CD14-positive monocyte (primary cell): ENCODE measurements at regions not wholly inside any gene's neighbourhood (a gene's known extent, or its start where the extent isn't known, plus 50 kb on each side); places are given as distances from the start of the nearest gene placed in this dataset.

Source experiments
- DNase-seq, 3 donors: peaks; one replicate each; pipeline ENCODE4 v3.0.0-alpha.2; 2011 to 2022
- H2AFZ ChIP-seq: 2 replicates; pipeline ENCODE4 v1.6.0; 2012; ENCODE audit warnings: mild to moderate bottlenecking, low read depth, low read length, inconsistent platforms; ENCODE audit not compliant: insufficient read depth, poor library complexity, severe bottlenecking
- H3K27ac ChIP-seq, 2 donors: 1 replicate in 1 of 2; 2 replicates in 1 of 2; pipeline ENCODE4 v1.5.1; 2012 to 2013; ENCODE audit warnings: low read length in 2 of 2, control low read depth in 1 of 2, inconsistent platforms in 1 of 2, low read depth in 1 of 2, mild to moderate bottlenecking in 1 of 2
- H3K27me3 ChIP-seq, 2 donors: one replicate each; pipeline versions ENCODE4 v1.6.0 to v1.6.1; 2011 to 2013; ENCODE audit warnings: low read length in 2 of 2; ENCODE audit not compliant: control insufficient read depth in 2 of 2, insufficient read depth in 2 of 2
- H3K36me3 ChIP-seq, 2 donors: replicated peaks in 1 of 2; 1 replicate in 1 of 2; 2 replicates in 1 of 2; pipeline versions ENCODE4 v1.5.1 to v1.6.1; 2012 to 2013; ENCODE audit warnings: low read length in 2 of 2, control low read depth in 1 of 2, inconsistent platforms in 1 of 2, mild to moderate bottlenecking in 1 of 2; ENCODE audit not compliant: insufficient read depth in 2 of 2, control insufficient read depth in 1 of 2
- H3K4me1 ChIP-seq, 2 donors: 1 replicate in 1 of 2; 2 replicates in 1 of 2; pipeline versions ENCODE4 v1.5.1 to v1.6.1; 2012 to 2013; ENCODE audit warnings: low read length in 2 of 2, control low read depth in 1 of 2, inconsistent platforms in 1 of 2, mild to moderate bottlenecking in 1 of 2, moderate library complexity in 1 of 2; ENCODE audit not compliant: insufficient read depth in 2 of 2, control insufficient read depth in 1 of 2
- H3K4me2 ChIP-seq: replicated peaks from 2 replicates; pipeline ENCODE3; 2012; ENCODE audit warnings: low read length, moderate library complexity, mild to moderate bottlenecking; ENCODE audit not compliant: poor library complexity, severe bottlenecking; ENCODE audit errors: extremely low read depth
- H3K4me3 ChIP-seq, 3 experiments: fragments of 200-600 bp in 1 of 3; sonication (generic) in 1 of 3; replicated peaks in 1 of 3; 1 replicate in 2 of 3; 2 replicates in 1 of 3; pipeline ENCODE4 v1.5.1; 2011 to 2013; ENCODE audit warnings: low read length in 3 of 3, mild to moderate bottlenecking in 3 of 3, control low read depth in 2 of 3, low read depth in 2 of 3, inconsistent platforms in 1 of 3, moderate library complexity in 1 of 3
- H3K79me2 ChIP-seq: 2 replicates; pipeline ENCODE4 v1.6.0; 2012; ENCODE audit warnings: mild to moderate bottlenecking, control low read depth, inconsistent platforms, low read length, moderate library complexity; ENCODE audit not compliant: insufficient read depth
- H3K9ac ChIP-seq: 2 replicates; pipeline ENCODE4 v1.6.0; 2017; ENCODE audit warnings: low read length, mild to moderate bottlenecking; ENCODE audit not compliant: insufficient read depth, poor library complexity, severe bottlenecking
- H3K9me3 ChIP-seq, 2 donors: replicated peaks in 1 of 2; 1 replicate in 1 of 2; 2 replicates in 1 of 2; pipeline versions ENCODE4 v1.5.1 to v1.6.1; 2012 to 2013; ENCODE audit warnings: low read length in 2 of 2, control low read depth in 1 of 2; ENCODE audit not compliant: control insufficient read depth in 1 of 2, insufficient read depth in 1 of 2
- H4K20me1 ChIP-seq: 2 replicates; pipeline ENCODE4 v1.6.0; 2012; ENCODE audit warnings: mild to moderate bottlenecking, low read length, control low read depth, moderate library complexity; ENCODE audit not compliant: insufficient read depth
- H3K27ac Mint-ChIP-seq, 7 donors: one replicate each; pipeline ENCODE4 v1.8.0; 2020; ENCODE audit warnings: mild to moderate bottlenecking in 7 of 7, mixed read lengths in 7 of 7, moderate library complexity in 6 of 7, inconsistent platforms in 2 of 7
- H3K27me3 Mint-ChIP-seq, 3 donors: one replicate each; pipeline ENCODE4 v1.8.0; 2021 to 2022; ENCODE audit warnings: low read depth in 3 of 3, mild to moderate bottlenecking in 3 of 3, mixed read lengths in 3 of 3, moderate library complexity in 3 of 3, inconsistent platforms in 1 of 3
- H3K36me3 Mint-ChIP-seq, 2 donors: one replicate each; pipeline ENCODE4 v1.8.0; 2020; ENCODE audit warnings: mixed read lengths in 2 of 2, inconsistent platforms in 1 of 2, mild to moderate bottlenecking in 1 of 2
- H3K4me1 Mint-ChIP-seq: one replicate; pipeline ENCODE4 v1.8.0; 2020; ENCODE audit warnings: mild to moderate bottlenecking, mixed read lengths
- H3K4me3 Mint-ChIP-seq, 2 donors: one replicate each; pipeline ENCODE4 v1.8.0; 2020; ENCODE audit warnings: mild to moderate bottlenecking in 2 of 2, mixed read lengths in 2 of 2, moderate library complexity in 1 of 2
- H3K9me3 Mint-ChIP-seq, 7 donors: one replicate each; pipeline ENCODE4 v1.8.0; 2020 to 2022; ENCODE audit warnings: mixed read lengths in 7 of 7, mild to moderate bottlenecking in 6 of 7, moderate library complexity in 6 of 7, inconsistent platforms in 2 of 7
- CTCF ChIP-seq: fragments of 200-600 bp; IDR thresholded peaks from one replicate; pipeline ENCODE4 v1.8.0; 2022; ENCODE audit warnings: antibody characterized with exemption, mild to moderate bottlenecking
- WGBS: methylation state at CpG from one replicate; pipeline ENCODE4 v1.1.5; 2013; ENCODE audit warnings: missing lambda C conversion rate; ENCODE audit not compliant: insufficient coverage; 5-methylcytosine and 5-hydroxymethylcytosine counted together
- intact Hi-C, 2 donors: fragments of 100-400 bp; cut with micrococcal nuclease; formaldehyde crosslinking; loops; one replicate each; pipeline versions ENCODE4 v1.15.0 to v1.15.1; 2023

- Histone ChIP-seq H3K27ac (no peak overlapping the region), H3K4me3 (no peak overlapping the region), H3K79me2 (no peaks in the 10 kb centered on the region), H3K9ac (no peak overlapping the region), H2AFZ (no peak overlapping the region), H3K27me3 (peaks cover 0 to 4% of the 10 kb centered on the region in 2 donors), H4K20me1 (no peaks in the 10 kb centered on the region), H3K4me2 (no peak overlapping the region), H3K9me3 (no peaks in the 10 kb centered on the region), H3K4me1 (peaks cover 15 to 16% of the 10 kb centered on the region in 2 donors), H3K36me3 (no peaks in the 10 kb centered on the region)
- peaks cover 2% of the 10 kb centered on the region in 2 donors for H3K36me3 Mint-ChIP-seq
- TF ChIP-seq CTCF = no peak
- intact Hi-C loops = loop anchor here in 1 of 2 donors (10.0 kb wide), 1 partner anchor 57 kb away; no protein-coding TSS in a partner anchor
- H3K9me3 Mint-ChIP-seq = no peaks in the 10 kb centered on the region
- no peak overlapping the region for H3K27ac Mint-ChIP-seq
- peaks cover 11 to 15% (median 14%) of the 10 kb centered on the region in 3 donors for H3K27me3 Mint-ChIP-seq
- H3K4me1 Mint-ChIP-seq = peaks cover 21% of the 10 kb centered on the region
- 88% methylated on average over 27 of the region's 28 CpGs for WGBS
- H3K4me3 Mint-ChIP-seq = no peak overlapping the region
- no peak for DNase-seq
Observed at GRCh38 chr9:129561594-129562281, 59.2 kb downstream of the C9orf50 start.

GRCh38 chr9:129560881-129561306 is 60.0 kb downstream of the C9orf50 start:
- Histone ChIP-seq H3K27ac (no peak overlapping the region), H3K36me3 (no peaks in the 10 kb centered on the region), H3K4me2 (no peak overlapping the region), H2AFZ (no peak overlapping the region), H3K4me1 (peaks cover 15 to 16% of the 10 kb centered on the region in 2 donors), H4K20me1 (no peaks in the 10 kb centered on the region), H3K9ac (no peak overlapping the region), H3K27me3 (no peaks in the 10 kb centered on the region), H3K79me2 (no peaks in the 10 kb centered on the region), H3K4me3 (no peak overlapping the region), H3K9me3 (no peaks in the 10 kb centered on the region)
- TF ChIP-seq CTCF = no peak
- Mint-ChIP-seq H3K27me3 (peaks cover 8 to 10% (median 9%) of the 10 kb centered on the region in 3 donors), H3K36me3 (peaks cover 2% of the 10 kb centered on the region in 2 donors), H3K9me3 (no peaks in the 10 kb centered on the region), H3K4me1 (peaks cover 21% of the 10 kb centered on the region), H3K4me3 (no peak overlapping the region), H3K27ac (no peak overlapping the region)
- intact Hi-C loops = loop anchor here in 1 of 2 donors (10.0 kb wide), 1 partner anchor 56 kb away; no protein-coding TSS in a partner anchor
- 86% methylated on average over 13 of the region's 13 CpGs for WGBS
- DNase-seq = no peak
